GM12878 (cell line): ENCODE measurements at regions not wholly inside any gene's neighbourhood (a gene's known extent, or its start where the extent isn't known, plus 50 kb on each side); places are given as distances from the start of the nearest gene placed in this dataset.

ENCODE experiments used
- POLR2AphosphoS5 ChIP-seq: IDR thresholded peaks from 2 replicates; pipeline ENCODE4 v1.6.1; 2011; ENCODE audit warnings: mild to moderate bottlenecking, low read length, inconsistent platforms
- ZNF384 ChIP-seq: IDR thresholded peaks from 2 replicates; pipeline ENCODE4 v1.6.1; 2012; ENCODE audit warnings: low read depth, mild to moderate bottlenecking, low read length, improper control_type of control experiment, borderline replicate concordance

- no peak for TF ChIP-seq ZNF384
- no peak for TF ChIP-seq POLR2AphosphoS5
Observed at GRCh38 chr10:3886191-3886590, 101.2 kb upstream of the KLF6 start.
